ENCODE measurements at regions not wholly inside any gene's neighbourhood (a gene's known extent, or its start where the extent isn't known, plus 50 kb on each side); places are given as distances from the start of the nearest gene placed in this dataset.
"Not testable (repeated sequence)": the region's sequence is repeated elsewhere in the genome, so short reads cannot be mapped to it uniquely, and the experiment has no call there.

- not testable (repeated sequence) for DNase-seq
Observed at GRCh38 chr2:95767950-95768349, 176.1 kb downstream of the TRIM43 start.

GRCh38 chr2:95769256-95769655 lies 177.5 kb downstream of the TRIM43 start:
- not testable (repeated sequence) for DNase-seq

GRCh38 chr2:95770726-95771125 lies 178.9 kb downstream of the TRIM43 start:
- DNase-seq = not testable (repeated sequence)

DNA sequence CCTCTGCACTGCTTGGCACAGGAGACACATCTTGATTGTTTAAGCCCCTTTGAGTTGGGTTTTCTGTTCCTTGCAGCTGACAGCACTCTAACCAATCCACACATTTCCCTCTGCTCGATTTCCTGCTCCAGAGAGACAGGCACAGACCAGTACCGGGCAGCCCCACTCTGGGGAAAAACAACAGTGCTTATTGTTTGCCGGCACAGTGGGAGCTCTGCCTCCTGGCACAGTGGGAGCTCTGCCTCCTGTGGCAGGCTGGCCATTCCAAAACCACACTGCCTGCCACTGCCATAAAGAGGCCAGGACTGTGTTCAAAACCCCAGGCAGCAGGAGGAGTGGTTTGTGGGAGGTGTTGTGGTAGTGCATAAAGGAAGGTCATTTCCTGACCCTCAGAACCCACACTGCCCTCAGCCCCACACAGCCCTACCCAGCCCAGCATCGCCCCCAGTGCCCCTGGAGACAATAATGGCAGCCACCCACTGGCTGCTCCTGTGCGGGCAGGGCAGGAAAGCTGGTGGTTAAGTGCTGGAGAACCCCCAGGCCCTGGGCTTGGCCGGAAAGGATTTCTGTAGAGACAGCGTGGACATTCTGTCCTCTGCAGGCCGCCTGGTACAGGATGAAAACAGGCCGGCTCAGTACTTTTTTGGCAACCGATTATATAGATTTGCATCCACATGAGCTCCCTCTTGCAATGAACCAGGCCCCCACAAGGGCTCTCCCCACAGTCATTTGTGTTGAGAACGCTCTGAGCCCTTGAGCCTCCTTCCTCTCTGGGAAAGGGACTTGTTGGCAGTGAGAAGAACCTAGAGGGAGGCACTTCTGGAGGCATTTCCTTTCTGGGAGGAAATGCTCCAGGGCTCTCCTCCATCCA lies 182.8 kb downstream of the TRIM43 start:
- not testable (repeated sequence) for DNase-seq

GRCh38 chr2:95775193-95775531 lies 183.4 kb downstream of the TRIM43 start:
- DNase-seq = not testable (repeated sequence)

All from bone marrow (tissue), 2 donors.